ENCODE measurements at regions not wholly inside any gene's neighbourhood (a gene's known extent, or its start where the extent isn't known, plus 50 kb on each side); places are given as distances from the start of the nearest gene placed in this dataset.

DNA sequence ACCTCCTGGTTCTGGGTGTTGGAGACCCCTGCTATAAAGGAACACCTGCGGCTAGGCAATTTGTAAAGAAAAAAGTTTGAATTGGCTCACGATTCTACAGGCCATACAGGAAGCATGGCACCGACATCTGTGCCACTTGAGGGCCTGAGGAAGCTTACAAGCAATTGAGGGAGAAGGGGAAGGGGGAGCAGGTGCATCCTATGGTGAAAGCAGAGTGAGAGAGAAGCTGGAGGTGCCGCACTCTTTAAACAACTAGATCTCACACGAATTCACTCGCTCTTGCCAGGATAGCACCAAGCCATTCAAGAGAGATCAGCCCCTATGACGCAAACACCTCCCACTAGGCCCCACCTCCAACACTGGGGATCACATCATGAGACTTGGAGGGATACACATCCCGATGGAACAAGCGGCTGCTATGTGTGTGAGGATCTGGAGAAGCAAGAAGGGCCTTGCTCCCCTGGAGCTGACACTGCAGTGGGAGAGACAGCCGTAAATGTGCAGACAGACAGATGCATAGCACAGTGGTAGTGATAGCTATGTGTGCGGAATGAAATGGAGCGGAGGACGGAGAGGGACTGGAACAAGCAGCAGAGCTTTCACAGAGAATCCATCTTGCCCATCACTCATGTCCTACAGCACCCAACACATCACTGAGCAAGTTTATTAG lies 60.7 kb upstream of the HELT start:
- Histone ChIP-seq H3K27ac (no peak overlapping the region), H3K4me3 (no peak overlapping the region), H3K4me1 (no peaks in the 10 kb centered on the region), H3K27me3 (no peaks in the 10 kb centered on the region), H3K36me3 (replicated peaks in 1 of 2; ENCODE audit: insufficient read depth in 1 of 2, low read depth in 2 of 2) (no peaks in the 10 kb centered on the region), H3K9me3 (no peaks in the 10 kb centered on the region)
- 77 to 84% methylated on average over 12 to 13 of the region's 13 CpGs for WGBS, 2 donors
- DNase-seq (no peak), ATAC-seq (no peak)
- TF ChIP-seq, protein P1, sequence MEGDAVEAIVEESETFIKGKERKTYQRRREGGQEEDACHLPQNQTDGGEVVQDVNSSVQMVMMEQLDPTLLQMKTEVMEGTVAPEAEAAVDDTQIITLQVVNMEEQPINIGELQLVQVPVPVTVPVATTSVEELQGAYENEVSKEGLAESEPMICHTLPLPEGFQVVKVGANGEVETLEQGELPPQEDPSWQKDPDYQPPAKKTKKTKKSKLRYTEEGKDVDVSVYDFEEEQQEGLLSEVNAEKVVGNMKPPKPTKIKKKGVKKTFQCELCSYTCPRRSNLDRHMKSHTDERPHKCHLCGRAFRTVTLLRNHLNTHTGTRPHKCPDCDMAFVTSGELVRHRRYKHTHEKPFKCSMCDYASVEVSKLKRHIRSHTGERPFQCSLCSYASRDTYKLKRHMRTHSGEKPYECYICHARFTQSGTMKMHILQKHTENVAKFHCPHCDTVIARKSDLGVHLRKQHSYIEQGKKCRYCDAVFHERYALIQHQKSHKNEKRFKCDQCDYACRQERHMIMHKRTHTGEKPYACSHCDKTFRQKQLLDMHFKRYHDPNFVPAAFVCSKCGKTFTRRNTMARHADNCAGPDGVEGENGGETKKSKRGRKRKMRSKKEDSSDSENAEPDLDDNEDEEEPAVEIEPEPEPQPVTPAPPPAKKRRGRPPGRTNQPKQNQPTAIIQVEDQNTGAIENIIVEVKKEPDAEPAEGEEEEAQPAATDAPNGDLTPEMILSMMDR (IDR thresholded peaks at IDR 0.05) = no peak
- no peak for TF ChIP-seq POLR2A (IDR thresholded peaks at IDR 0.05)
- intact Hi-C loops (cut with DNase I) = no loop called here

- DNase-seq (no peak), ATAC-seq (no peak)
- H3K36me3 ChIP-seq (replicated peaks in 1 of 2; ENCODE audit: insufficient read depth in 1 of 2, low read depth in 2 of 2) = no peaks in the 10 kb centered on the region
- no peaks in the 10 kb centered on the region for H3K27me3 ChIP-seq
- H3K4me1 ChIP-seq = no peaks in the 10 kb centered on the region
- H3K4me3 ChIP-seq = no peak overlapping the region
- WGBS, 2 donors = 67 to 76% methylated on average over 10 of the region's 10 CpGs
- H3K9me3 ChIP-seq = no peaks in the 10 kb centered on the region
- no peak overlapping the region for H3K27ac ChIP-seq
- intact Hi-C loops (cut with DNase I) = no loop called here
- no peak for TF ChIP-seq POLR2A (IDR thresholded peaks at IDR 0.05)
- TF ChIP-seq, protein P1 (IDR thresholded peaks at IDR 0.05) = no peak
Measured at GRCh38 chr4:184958127-184958922, 60.0 kb upstream of the HELT start.

- ATAC-seq (no peak), DNase-seq (no peak)
- Histone ChIP-seq H3K27ac (no peak overlapping the region), H3K4me1 (no peaks in the 10 kb centered on the region), H3K9me3 (no peaks in the 10 kb centered on the region), H3K36me3 (replicated peaks in 1 of 2; ENCODE audit: insufficient read depth in 1 of 2, low read depth in 2 of 2) (no peaks in the 10 kb centered on the region), H3K4me3 (no peak overlapping the region), H3K27me3 (no peaks in the 10 kb centered on the region)
- TF ChIP-seq POLR2A (IDR thresholded peaks at IDR 0.05) = no peak
- TF ChIP-seq, protein P1 (IDR thresholded peaks at IDR 0.05) = no peak
- intact Hi-C loops (cut with DNase I) = no loop called here
- WGBS, 2 donors = 89% methylated on average over 8 of the region's 8 CpGs
Measured at GRCh38 chr4:184958923-184959210, 59.4 kb upstream of the HELT start.

DNA sequence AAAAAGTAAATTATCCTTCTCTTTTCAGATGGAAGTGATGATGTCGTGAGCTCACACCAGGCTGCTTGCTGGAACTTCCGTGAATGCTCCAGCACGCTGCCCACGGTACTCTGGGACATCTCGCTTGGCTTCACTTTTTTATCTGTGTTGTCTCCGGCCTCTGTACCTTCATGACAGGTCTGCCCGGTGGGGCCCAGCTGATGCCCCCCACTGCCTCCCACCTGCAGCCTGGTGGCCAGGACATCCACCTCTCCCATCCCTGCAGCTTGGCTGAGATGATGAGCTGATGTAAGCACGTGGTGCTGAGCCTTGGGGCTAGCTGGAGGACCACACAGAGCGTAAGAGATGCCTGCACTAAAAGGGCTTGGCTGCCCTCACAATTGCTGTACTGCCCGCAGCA lies 59.0 kb upstream of the HELT start:
- no peak for ATAC-seq
- WGBS, 2 donors = 89 to 90% methylated on average over 7 to 10 of the region's 10 CpGs

More for the DNA sequence above, 59.0 kb upstream of the HELT start:
- H3K27me3 ChIP-seq = no peaks in the 10 kb centered on the region
- H3K27ac ChIP-seq = no peak overlapping the region
- TF ChIP-seq, protein P1 (IDR thresholded peaks at IDR 0.05) = no peak
- no peak for TF ChIP-seq POLR2A (IDR thresholded peaks at IDR 0.05)
- DNase-seq = no peak
- no peak overlapping the region for H3K4me3 ChIP-seq
- no peaks in the 10 kb centered on the region for H3K36me3 ChIP-seq (replicated peaks in 1 of 2; ENCODE audit: insufficient read depth in 1 of 2, low read depth in 2 of 2)
- no peaks in the 10 kb centered on the region for H3K9me3 ChIP-seq
- no peaks in the 10 kb centered on the region for H3K4me1 ChIP-seq
- intact Hi-C loops (cut with DNase I) = no loop called here

Measured in body of pancreas (tissue), 4 donors.